Activated CD4-positive, alpha-beta T cell treated with anti-CD3 and anti-CD28 coated beads, Interleukin-2, Interleukin-4, amounts not matched to agents 100 ng/mL and 50 ng/mL, durations not matched to agents 16 hours and 8 hours (primary cell): ENCODE measurements at regions not wholly inside any gene's neighbourhood (a gene's known extent, or its start where the extent isn't known, plus 50 kb on each side); places are given as distances from the start of the nearest gene placed in this dataset.

ENCODE experiments used
- DNase-seq: peaks from one replicate; pipeline ENCODE4 v3.0.0-alpha.2; 2020; ENCODE audit warnings: low spot score

DNA sequence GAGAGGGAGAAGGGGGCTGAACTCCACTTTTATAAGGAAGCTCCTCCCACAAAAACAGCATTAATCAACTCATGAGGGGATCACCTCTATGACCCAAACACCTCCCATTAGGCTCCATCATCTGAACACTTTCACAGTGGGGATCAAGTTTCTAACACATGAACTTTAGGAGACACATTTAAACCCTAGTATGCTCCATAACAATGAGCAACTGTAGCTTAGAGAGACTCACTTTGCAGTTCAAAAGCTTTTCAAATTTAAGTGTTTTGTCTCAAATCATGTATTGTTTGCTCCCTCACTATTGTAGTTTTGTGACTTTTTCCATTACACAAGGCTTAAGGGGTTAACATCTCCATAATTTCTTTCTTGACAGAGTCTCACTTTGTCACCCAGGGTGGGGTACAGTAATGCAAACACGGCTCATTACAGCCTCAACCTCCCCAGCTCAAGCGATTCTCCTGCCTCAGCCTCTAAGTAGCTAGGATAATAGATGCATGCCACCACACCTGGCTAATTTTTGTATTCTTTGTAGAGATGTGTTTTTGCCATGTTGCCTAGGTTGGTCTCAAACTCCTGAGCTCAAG lies 352.7 kb upstream of the CDH20 start:
- DNase-seq, result no peak

- DNase-seq, result no peak
Measured at GRCh38 chr18:60981682-60982328, 351.4 kb upstream of the CDH20 start.

- no peak for DNase-seq
Measured at GRCh38 chr18:60982329-60982695, 350.9 kb upstream of the CDH20 start.

DNA sequence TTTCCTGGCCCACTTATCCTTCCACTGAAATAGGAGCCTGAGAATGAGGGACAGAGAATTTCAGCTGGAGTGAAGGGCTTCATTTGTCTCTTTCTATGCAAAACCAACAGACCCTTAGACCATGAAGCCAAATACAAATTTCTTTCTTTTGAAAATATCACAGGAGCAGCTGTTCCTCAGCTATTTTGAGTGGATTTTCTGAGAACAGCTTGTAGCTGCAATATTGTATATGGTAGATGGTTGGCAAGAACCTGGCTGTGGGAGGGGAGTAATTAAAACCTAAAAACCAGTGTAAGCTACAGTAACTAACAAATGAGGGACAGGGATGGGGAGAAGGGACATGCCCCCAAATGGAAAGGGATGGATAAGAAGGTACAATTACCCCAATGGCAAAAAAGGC lies 350.3 kb upstream of the CDH20 start:
- no peak for DNase-seq

DNA sequence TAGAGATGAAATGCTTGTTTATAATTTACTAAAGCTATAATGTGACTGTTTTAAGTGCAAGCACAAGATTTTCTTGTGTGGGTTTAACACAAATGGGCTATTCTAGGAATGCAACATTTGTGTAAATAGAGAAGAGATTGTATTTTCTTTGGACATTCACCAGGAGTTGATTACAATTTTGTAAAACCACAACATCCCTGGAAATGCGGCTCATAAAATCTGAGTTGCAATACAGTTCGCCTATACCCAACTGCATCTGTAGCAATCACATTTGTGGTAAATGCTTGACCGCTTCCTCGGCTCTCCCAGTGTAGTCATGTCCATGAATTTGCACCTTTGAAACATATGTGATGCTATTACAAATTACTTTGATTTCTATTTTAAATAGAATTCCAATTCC lies 348.7 kb upstream of the CDH20 start:
- DNase-seq, result no peak

DNA sequence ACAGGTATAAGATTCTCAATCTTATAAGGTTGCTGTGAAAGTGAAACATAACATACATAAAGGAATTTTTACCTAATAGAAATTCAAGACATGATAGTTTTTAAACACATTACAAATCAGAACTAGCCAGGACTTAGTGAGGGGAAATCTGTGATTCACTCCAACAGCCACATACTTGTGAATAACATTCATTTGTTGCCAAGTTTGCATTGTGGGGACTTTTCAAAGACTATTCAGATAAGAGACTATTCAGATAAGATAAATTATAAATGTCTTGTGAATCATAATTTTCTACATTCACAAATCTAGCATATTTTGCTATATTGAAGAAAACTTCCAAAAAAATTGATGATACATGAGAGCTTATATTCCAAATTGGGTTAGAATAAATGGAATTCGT lies 345.3 kb upstream of the CDH20 start:
- no peak for DNase-seq

- DNase-seq, result no peak
Measured at GRCh38 chr18:60996326-60996725, 336.9 kb upstream of the CDH20 start.

- DNase-seq, result no peak
Measured at GRCh38 chr18:60996822-60997221, 336.4 kb upstream of the CDH20 start.

DNA sequence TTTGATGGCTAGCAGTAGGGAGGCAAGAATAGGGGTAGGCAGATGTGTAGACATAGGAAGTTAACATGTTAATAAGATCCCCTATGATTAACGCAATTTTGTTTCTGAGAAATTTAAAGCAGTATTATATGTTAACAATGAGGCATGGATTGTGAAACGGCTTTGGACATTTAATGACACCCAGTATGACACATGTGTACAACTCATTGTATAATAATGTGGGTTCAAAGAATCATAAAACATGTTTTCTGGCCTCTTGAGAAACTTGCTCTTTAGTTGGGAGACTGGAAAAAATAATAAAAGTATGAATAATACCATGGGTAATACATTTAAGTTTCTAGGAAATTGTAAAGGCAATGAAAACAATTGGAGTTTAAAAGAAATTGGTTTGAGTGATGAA lies 332.1 kb upstream of the CDH20 start:
- no peak for DNase-seq

GRCh38 chr18:61006687-61007224 lies 326.5 kb upstream of the CDH20 start:
- DNase-seq, result no peak

DNA sequence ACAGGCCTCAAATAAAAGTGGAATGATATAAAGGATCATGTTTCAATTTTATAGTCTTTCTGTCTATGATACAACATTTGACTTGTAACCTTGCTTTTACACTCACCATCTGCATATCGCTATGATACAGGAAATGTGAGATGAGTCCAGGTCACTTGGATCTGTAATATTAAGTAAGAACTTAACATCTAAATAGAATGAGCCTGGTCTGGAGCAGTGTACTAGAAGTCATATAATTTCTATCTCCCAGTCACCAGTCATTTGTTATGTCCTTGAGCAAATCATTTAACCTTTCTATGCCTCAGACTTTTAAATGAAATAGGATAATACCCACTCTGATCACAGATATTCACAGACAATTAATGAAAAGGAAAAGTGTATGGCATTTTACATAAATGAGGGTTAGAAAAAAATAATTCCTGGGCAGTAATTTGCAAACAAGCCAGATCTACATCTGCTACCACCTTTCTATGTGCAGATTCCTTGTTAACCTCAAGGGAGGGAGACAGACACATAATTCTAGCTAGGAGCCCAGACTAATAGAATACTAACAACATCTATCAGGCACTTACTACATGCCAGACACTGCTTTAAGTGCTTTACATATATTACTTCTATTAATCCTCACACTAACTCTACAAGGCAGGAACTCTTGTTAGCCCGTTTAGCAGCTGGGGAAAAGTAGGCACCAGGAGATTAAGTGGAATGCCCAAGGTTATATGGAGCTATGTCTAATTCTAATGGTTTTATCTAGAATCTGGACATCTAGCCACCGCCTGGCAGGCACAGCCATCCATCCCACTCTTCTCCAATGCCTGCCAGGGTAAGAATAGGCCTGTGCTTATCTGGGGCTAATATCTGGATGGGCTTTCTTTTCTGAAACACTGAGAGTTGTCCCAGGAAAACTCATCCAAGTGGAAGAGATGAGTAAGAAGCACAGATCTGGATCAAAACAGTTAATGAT lies 313.6 kb upstream of the CDH20 start:
- no peak for DNase-seq

DNA sequence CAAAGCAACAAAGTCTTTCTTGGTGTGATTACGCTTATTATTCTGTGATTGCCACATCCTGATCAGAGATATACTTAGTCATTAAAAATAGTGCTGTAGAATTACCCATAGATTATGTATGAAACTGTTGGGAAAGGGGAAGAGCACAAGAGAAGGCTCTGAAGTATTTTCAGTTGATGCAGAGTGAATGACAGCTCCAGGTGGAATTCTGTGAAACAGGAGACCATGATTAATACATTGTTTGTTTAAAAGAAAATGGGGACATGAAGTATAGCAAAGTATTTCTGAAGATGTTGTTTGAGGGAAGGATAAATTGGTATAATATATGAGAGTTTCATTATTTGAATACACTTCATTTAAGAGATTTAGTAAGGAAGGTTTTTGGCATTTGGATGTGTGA lies 307.6 kb upstream of the CDH20 start:
- DNase-seq, result no peak

GRCh38 chr18:61031626-61032025 lies 301.6 kb upstream of the CDH20 start:
- no peak for DNase-seq

GRCh38 chr18:61034580-61034979 lies 298.6 kb upstream of the CDH20 start:
- no peak for DNase-seq

- no peak for DNase-seq
Measured at GRCh38 chr18:61039251-61039650, 294.0 kb upstream of the CDH20 start.

DNA sequence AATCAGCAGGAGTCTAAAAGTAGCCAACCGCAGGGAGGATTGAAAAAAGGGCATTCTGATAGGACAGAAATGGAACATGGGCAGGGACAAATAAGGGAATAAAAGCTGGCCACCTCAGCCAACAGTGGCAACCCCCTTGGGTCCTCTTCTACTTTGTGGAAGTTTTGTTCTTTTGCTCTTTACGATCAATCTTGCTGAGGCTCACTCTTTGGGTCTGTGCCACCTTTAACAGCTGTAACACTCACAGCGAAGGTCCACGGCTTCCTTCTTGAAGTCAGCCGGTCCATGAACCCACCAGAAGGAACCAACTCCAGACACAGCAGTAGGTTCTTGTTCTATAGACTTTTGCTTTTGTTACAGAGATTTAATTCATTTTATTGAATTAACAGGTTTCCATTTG lies 285.4 kb upstream of the CDH20 start:
- no peak for DNase-seq

DNA sequence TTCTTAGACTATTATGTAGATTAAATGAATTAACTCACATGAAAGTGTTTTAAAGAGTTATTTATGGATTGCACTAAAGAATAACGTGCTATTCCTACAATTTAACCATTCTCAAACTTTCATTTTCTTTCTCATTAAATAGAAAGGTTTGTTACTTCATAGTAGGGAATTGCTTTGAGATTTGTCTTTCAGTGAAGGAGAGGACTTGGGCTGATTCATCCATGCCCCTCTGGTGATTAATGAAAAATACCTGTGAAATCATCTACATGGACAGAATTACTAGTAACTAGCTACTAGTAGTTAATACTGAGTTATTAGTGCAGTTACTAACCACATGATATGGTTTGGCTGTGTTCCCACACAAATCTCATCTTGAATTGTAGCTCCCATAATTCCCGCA lies 275.8 kb upstream of the CDH20 start:
- DNase-seq, result no peak

GRCh38 chr18:61062258-61062657 lies 271.0 kb upstream of the CDH20 start:
- DNase-seq, result no peak

DNA sequence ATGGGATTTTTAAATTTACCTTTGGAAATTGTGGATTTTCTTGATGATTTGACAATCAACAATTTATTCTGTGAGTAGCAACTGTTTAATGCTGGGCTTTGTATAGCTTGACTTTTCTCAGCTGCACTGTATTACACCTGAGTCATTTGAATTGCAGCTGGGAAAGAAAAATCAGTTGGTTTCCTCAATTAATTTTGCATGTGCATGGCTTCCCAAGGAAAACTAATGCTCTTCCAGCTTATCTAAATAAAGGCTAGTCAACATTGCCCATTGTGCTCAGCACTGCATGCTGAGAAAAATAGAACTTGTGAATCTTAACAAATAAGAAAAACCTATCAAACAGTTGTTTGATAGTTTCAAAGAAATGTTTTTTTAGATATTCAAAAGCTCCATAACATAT lies 268.3 kb upstream of the CDH20 start:
- no peak for DNase-seq

- DNase-seq, result no peak
Measured at GRCh38 chr18:61076986-61077385, 256.2 kb upstream of the CDH20 start.

DNA sequence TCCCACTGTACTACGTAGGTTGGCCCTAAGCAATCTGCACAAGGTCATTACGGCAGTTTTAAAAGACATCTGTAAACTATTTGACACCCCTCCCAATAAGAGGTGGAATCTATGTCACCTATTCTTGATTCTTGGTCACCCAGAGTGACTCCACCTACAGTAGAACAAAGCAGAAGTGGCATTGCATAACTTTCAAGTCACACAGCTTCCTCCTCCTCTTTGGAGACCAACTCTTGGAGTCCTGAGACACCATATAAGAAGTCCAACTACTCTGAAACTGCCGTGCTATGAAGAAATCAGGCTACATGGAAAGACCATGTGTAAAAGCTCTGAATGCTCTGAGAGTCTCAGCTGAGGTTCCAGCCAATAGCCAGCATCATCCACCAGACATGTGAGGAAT lies 253.5 kb upstream of the CDH20 start:
- no peak for DNase-seq

DNA sequence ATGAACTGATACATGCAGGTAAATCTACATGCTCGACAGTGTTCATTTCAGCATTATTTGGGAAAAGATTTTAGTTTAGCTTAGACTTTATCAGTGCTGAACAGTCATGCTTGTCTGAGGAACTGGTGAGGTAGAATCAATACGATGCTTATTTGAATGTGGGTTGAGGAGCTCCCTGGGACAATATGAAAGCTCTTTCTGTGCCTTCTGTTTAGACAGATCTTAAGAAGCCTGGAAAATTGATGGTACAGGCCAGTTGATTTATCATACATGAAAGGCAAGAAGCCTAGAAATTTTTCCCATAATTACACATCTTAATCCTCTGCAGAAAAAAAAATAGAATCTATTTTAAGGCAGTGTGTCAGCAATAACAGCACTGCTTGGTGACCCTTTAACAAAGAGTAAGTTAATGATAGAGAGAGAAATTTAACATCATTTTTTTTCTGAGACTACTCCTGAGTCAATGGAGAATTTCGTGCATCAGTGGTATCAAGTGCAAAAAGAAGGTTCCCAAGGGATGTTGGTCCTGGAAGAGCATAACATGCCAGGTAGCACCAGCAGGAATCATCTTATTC lies 252.2 kb upstream of the CDH20 start:
- no peak for DNase-seq
